ENCODE measurements at regions not wholly inside any gene's neighbourhood (a gene's known extent, or its start where the extent isn't known, plus 50 kb on each side); places are given as distances from the start of the nearest gene placed in this dataset.

DNA sequence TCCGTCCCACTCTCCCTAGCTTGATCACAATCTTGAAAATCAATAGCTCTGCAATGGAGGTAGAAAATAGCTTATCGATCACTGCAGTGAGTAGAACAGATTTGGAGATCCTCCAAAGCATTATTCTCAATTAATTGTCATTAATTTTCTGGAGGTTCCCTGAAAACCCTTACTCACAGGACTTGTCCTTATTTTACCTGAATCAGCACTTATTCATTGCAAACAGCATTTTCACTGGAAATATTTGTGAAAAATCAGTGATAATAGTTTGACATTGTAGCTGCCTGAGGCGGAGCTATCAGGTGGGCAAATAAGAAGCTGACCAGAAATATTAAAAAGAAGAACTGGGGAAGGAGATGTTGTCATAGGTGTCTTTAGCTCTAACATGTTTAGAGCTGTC is 294.6 kb upstream of the ZSWIM2 start:
- no peak overlapping the region for H3K27ac ChIP-seq
- peaks cover 0 to 8% (median 0%) of the 10 kb centered on the region in 4 donors for H3K9me3 ChIP-seq
- TF ChIP-seq EP300 (IDR thresholded peaks at IDR 0.05) (no peak), POLR2AphosphoS5 (IDR thresholded peaks at IDR 0.05) (no peak), CTCF (IDR thresholded peaks at IDR 0.05) (no peak), POLR2A (IDR thresholded peaks at IDR 0.05) (no peak)
- H3K4me1 ChIP-seq: no peaks in the 10 kb centered on the region
- no peak for DNase-seq
- H3K4me3 ChIP-seq: no peak overlapping the region
- intact Hi-C loops (cut with DNase I; ENCODE audit: low total_unique reads): no loop called here
- no peaks in the 10 kb centered on the region for H3K36me3 ChIP-seq
- H3K27me3 ChIP-seq: no peaks in the 10 kb centered on the region
- 68 to 78% (median 73%) methylated on average over 3 of the region's 3 CpGs for WGBS, 5 donors

DNA sequence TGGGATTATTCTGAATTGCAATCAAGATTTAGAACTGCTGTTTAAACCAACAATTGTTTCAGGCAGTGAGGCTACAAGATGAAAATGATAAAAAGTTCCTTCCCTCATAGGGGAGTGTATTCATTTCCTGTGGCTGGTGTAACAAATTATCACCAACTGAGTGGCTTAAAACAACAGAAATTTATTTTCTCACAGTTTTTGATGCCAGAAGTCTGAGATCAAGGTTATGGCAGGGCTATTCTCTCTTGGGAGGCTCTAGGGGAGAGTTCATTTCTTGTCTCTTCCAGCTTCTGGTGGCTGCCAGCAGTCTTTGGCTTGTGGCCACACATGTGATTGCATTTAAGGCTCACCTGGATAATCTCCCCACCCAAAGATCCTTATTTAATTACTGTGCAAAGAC is 290.5 kb upstream of the ZSWIM2 start:
- no peaks in the 10 kb centered on the region for H3K27me3 ChIP-seq
- H3K9me3 ChIP-seq: no peaks in the 10 kb centered on the region
- no peak for DNase-seq
- H3K4me3 ChIP-seq: no peak overlapping the region
- intact Hi-C loops (cut with DNase I; ENCODE audit: low total_unique reads): no loop called here
- H3K4me1 ChIP-seq: no peaks in the 10 kb centered on the region
- TF ChIP-seq POLR2AphosphoS5 (IDR thresholded peaks at IDR 0.05) (no peak), EP300 (IDR thresholded peaks at IDR 0.05) (no peak), POLR2A (IDR thresholded peaks at IDR 0.05) (no peak)
- H3K36me3 ChIP-seq: no peaks in the 10 kb centered on the region
- H3K27ac ChIP-seq: no peak overlapping the region

- intact Hi-C loops (cut with DNase I; ENCODE audit: low total_unique reads): no loop called here
- peak in 1 of 2 donors; percentile 64 for DNase-seq
- TF ChIP-seq POLR2A (IDR thresholded peaks at IDR 0.05): no peak
- no peak for TF ChIP-seq POLR2AphosphoS5 (IDR thresholded peaks at IDR 0.05)
- no peak for TF ChIP-seq EP300 (IDR thresholded peaks at IDR 0.05)
- peak in 3 of 7 experiments; percentile 11 to 18 (median 15) for TF ChIP-seq CTCF (IDR thresholded peaks at IDR 0.05)
These were observed 289.3 kb upstream of the ZSWIM2 start for GRCh38 chr2:187138265-187138664.

GRCh38 chr2:187136646-187137045 is 287.7 kb upstream of the ZSWIM2 start:
- no peaks in the 10 kb centered on the region for H3K9me3 ChIP-seq
- intact Hi-C loops (cut with DNase I; ENCODE audit: low total_unique reads): no loop called here
- H3K4me3 ChIP-seq: no peak overlapping the region
- WGBS, 5 donors: 79 to 86% (median 83%) methylated on average over 3 of the region's 3 CpGs
- peak overlapping the region in 1 of 5 donors; percentile 17 for H3K27ac ChIP-seq
- H3K4me1 ChIP-seq: no peaks in the 10 kb centered on the region
- TF ChIP-seq EP300 (IDR thresholded peaks at IDR 0.05) (no peak), POLR2A (IDR thresholded peaks at IDR 0.05) (no peak), CTCF (IDR thresholded peaks at IDR 0.05) (no peak), POLR2AphosphoS5 (IDR thresholded peaks at IDR 0.05) (no peak)
- H3K27me3 ChIP-seq: no peaks in the 10 kb centered on the region
- H3K36me3 ChIP-seq: no peaks in the 10 kb centered on the region
- peak in 1 of 2 donors; percentile 36 for DNase-seq

More at GRCh38 chr2:187138265-187138664, 289.3 kb upstream of the ZSWIM2 start:
- 17 to 53% (median 37%) methylated on average over 1 of the region's 1 CpG for WGBS, 5 donors
- Histone ChIP-seq H3K4me1 (no peaks in the 10 kb centered on the region), H3K27me3 (no peaks in the 10 kb centered on the region), H3K4me3 (no peak overlapping the region), H3K27ac (no peak overlapping the region), H3K9me3 (no peaks in the 10 kb centered on the region), H3K36me3 (no peaks in the 10 kb centered on the region)

- Histone ChIP-seq H3K27ac (no peak overlapping the region), H3K4me1 (no peaks in the 10 kb centered on the region), H3K27me3 (no peaks in the 10 kb centered on the region), H3K36me3 (no peaks in the 10 kb centered on the region), H3K4me3 (no peak overlapping the region), H3K9me3 (no peaks in the 10 kb centered on the region)
- DNase-seq: no peak
- intact Hi-C loops (cut with DNase I; ENCODE audit: low total_unique reads): no loop called here
- TF ChIP-seq EP300 (IDR thresholded peaks at IDR 0.05): no peak
- no peak for TF ChIP-seq POLR2AphosphoS5 (IDR thresholded peaks at IDR 0.05)
- no peak for TF ChIP-seq POLR2A (IDR thresholded peaks at IDR 0.05)
- no peak for TF ChIP-seq CTCF (IDR thresholded peaks at IDR 0.05)
These were observed 285.3 kb upstream of the ZSWIM2 start for GRCh38 chr2:187134306-187134705.
